ENCODE measurements at regions not wholly inside any gene's neighbourhood (a gene's known extent, or its start where the extent isn't known, plus 50 kb on each side); places are given as distances from the start of the nearest gene placed in this dataset.

DNA sequence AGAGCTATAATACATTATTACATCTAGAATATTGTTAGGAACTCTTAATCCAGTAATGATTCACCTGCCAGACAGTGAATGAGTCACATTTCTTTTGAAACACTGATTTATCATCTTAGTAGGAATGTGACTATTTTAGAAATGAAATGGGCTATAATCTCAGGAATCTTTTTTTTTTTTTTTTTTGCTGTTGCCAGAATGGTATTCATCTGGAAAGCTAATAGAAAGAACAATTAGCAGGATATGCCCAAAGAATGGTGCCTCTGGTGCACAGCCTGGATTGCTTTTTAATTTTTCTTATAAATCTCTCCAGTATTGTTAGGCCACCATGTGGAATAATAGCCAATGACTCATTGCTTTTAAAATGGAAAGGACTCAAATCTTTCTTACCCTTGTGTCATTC is 181.1 kb upstream of the SMIM31 start:
- H3K4me3 Mint-ChIP-seq, result no peak overlapping the region
- TF ChIP-seq, protein P1, sequence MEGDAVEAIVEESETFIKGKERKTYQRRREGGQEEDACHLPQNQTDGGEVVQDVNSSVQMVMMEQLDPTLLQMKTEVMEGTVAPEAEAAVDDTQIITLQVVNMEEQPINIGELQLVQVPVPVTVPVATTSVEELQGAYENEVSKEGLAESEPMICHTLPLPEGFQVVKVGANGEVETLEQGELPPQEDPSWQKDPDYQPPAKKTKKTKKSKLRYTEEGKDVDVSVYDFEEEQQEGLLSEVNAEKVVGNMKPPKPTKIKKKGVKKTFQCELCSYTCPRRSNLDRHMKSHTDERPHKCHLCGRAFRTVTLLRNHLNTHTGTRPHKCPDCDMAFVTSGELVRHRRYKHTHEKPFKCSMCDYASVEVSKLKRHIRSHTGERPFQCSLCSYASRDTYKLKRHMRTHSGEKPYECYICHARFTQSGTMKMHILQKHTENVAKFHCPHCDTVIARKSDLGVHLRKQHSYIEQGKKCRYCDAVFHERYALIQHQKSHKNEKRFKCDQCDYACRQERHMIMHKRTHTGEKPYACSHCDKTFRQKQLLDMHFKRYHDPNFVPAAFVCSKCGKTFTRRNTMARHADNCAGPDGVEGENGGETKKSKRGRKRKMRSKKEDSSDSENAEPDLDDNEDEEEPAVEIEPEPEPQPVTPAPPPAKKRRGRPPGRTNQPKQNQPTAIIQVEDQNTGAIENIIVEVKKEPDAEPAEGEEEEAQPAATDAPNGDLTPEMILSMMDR (IDR thresholded peaks at IDR 0.05; ENCODE audit: unreplicated experiment in 3 of 3), result no peak
- peaks cover 3% of the 10 kb centered on the region for H3K27me3 Mint-ChIP-seq (ENCODE audit: low read depth)
- H3K4me1 Mint-ChIP-seq, result peaks cover 11% of the 10 kb centered on the region
- no peaks in the 10 kb centered on the region for H3K36me3 Mint-ChIP-seq (ENCODE audit: low read depth)
- H3K9me3 Mint-ChIP-seq, result peaks cover 2% of the 10 kb centered on the region
- H3K27ac Mint-ChIP-seq, result no peak overlapping the region

DNA sequence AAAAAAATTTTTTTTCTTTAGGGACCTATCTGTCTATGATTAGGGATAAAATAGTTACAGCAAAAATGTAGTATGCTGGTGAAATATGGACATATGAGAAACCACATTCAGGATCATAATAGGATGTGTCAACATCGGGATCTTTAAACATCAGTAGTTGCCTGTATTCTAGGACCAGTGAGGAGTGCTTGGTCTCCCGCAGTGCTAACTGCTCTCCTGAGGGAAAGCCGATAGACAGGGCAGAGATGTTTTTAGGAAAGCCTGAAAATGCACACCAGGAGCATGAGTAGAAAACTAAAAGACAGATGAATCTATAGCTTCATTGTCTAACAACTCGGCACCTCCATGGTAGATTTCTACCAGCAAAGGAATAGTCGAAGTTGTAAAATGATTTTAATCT is 178.1 kb upstream of the SMIM31 start:
- no peak overlapping the region for H3K27ac Mint-ChIP-seq
- H3K4me3 Mint-ChIP-seq, result no peak overlapping the region
- TF ChIP-seq, protein P1 (IDR thresholded peaks at IDR 0.05; ENCODE audit: unreplicated experiment in 3 of 3), result no peak

DNA sequence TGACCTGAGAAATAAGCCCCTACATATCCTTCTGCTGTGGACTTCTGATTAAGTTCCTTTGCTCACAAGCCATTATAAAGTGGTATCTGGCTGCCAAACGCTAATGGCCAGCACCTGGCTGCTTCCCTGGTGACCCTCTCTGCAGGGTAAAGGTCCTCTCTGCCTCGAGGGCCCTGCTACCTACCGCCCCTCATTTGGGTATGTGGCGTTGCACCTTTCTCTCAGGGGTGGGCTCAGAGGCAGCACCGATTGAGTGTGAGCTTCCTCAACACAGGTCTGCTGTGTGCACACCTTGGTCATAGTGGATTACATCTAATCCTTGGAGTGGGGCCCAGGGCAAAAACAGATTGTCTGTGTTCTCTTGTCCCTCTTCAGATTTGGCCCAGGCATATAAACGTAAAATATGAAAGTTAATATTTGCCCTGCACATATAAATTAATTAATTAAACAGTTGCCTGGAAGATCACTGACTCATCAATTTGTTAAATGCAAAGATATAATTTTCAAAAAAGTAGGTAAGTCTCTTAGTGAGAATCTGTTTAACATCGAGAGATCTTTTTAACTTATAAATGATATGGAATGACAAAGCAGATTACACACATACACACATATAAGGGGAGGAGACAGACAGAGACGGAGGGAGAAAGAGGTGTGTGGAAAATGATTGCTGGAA is 174.5 kb upstream of the SMIM31 start:
- Mint-ChIP-seq H3K27ac (no peak overlapping the region), H3K4me3 (no peak overlapping the region), H3K9me3 (peaks cover 3% of the 10 kb centered on the region), H3K36me3 (ENCODE audit: low read depth) (no peaks in the 10 kb centered on the region), H3K4me1 (no peaks in the 10 kb centered on the region), H3K27me3 (ENCODE audit: low read depth) (peaks cover 3% of the 10 kb centered on the region)
- TF ChIP-seq, protein P1 (IDR thresholded peaks at IDR 0.05; ENCODE audit: unreplicated experiment in 3 of 3), result no peak

More for the DNA sequence above, 178.1 kb upstream of the SMIM31 start:
- H3K27me3 Mint-ChIP-seq (ENCODE audit: low read depth), result peaks cover 3% of the 10 kb centered on the region
- H3K36me3 Mint-ChIP-seq (ENCODE audit: low read depth), result no peaks in the 10 kb centered on the region
- H3K4me1 Mint-ChIP-seq, result peaks cover 4% of the 10 kb centered on the region
- no peaks in the 10 kb centered on the region for H3K9me3 Mint-ChIP-seq

DNA sequence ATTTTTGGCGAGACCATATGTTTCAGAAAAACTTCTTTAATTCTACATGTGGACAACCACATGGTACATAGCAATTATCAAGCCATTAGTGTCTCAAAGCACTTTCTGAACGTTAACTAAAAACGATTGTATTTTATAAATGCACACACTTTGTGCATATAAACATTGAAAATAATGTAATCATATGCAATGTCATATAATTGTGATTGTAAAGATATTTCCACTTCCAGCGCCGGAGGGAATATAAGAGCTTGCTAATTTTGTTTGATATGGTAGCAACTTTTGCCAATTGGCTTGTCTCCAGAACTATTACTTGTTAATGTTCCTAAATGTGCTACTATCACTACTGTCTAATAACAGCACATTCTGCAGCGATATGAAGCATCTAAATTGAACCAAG is 162.3 kb upstream of the SMIM31 start:
- no peak overlapping the region for H3K27ac Mint-ChIP-seq
- no peaks in the 10 kb centered on the region for H3K27me3 Mint-ChIP-seq (ENCODE audit: low read depth)
- no peaks in the 10 kb centered on the region for H3K4me1 Mint-ChIP-seq
- no peak overlapping the region for H3K4me3 Mint-ChIP-seq
- no peaks in the 10 kb centered on the region for H3K36me3 Mint-ChIP-seq (ENCODE audit: low read depth)
- TF ChIP-seq, protein P1 (IDR thresholded peaks at IDR 0.05; ENCODE audit: unreplicated experiment in 3 of 3), result no peak
- peaks cover 6% of the 10 kb centered on the region for H3K9me3 Mint-ChIP-seq

DNA sequence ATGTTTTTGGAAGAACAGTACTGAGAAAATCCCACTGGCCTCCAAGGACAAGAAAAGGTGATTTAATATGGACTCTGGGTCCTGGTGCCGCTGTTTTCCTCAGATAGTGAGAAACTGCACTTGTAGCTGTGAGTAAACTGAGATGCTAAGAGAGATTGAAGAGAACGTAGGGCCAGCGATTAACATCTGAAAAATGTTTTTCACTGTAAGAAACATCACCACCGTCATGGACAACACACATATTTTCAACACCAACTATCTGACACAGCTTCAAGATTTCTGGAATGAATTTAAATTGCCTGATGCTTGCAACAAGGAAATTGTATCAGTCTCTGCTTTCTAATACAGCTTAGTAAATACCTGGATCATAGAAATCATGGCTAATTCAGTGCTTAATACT is 158.2 kb upstream of the SMIM31 start:
- Mint-ChIP-seq H3K27me3 (ENCODE audit: low read depth) (no peaks in the 10 kb centered on the region), H3K4me1 (no peaks in the 10 kb centered on the region), H3K36me3 (ENCODE audit: low read depth) (no peaks in the 10 kb centered on the region), H3K27ac (no peak overlapping the region), H3K4me3 (no peak overlapping the region), H3K9me3 (no peaks in the 10 kb centered on the region)
- TF ChIP-seq, protein P1 (IDR thresholded peaks at IDR 0.05; ENCODE audit: unreplicated experiment in 3 of 3), result no peak

DNA sequence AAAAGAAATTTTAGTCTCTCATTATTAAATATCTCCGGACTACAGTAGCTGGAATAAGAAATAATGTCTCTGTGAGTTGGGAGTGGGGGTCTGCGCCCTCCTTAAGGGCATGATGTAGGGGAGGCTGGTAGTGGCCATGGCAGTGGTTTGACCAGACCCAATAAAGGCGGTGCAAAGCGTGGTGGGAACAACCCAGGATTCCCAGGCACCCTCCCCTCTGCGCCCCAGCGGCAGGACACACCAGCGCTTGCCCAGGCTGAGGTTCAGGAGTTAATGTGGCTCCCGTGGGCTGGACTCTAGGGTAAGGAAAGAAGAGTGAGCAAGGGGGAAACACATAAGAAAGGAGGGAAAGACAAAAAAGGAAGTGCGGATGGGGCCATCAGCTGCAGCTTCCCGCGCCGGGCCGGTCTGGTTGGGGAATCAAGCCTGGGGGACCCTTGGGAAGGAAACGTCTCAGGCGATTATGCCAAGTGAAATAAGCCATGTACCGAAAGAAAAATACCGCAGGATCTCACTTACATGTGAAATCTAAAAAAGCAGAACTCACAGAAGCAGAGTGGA is 157.5 kb upstream of the SMIM31 start:
- TF ChIP-seq, protein P1 (IDR thresholded peaks at IDR 0.05; ENCODE audit: unreplicated experiment in 3 of 3), result no peak
- Mint-ChIP-seq H3K36me3 (ENCODE audit: low read depth) (no peaks in the 10 kb centered on the region), H3K27me3 (ENCODE audit: low read depth) (no peaks in the 10 kb centered on the region), H3K27ac (no peak overlapping the region), H3K4me1 (no peaks in the 10 kb centered on the region), H3K4me3 (no peak overlapping the region), H3K9me3 (no peaks in the 10 kb centered on the region)

Data from nephron (organoid).